ENCODE measurements at regions not wholly inside any gene's neighbourhood (a gene's known extent, or its start where the extent isn't known, plus 50 kb on each side); places are given as distances from the start of the nearest gene placed in this dataset.
"Not testable (repeated sequence)": the region's sequence is repeated elsewhere in the genome, so short reads cannot be mapped to it uniquely, and the experiment has no call there.

GRCh38 chr16:9647981-9648701, 534.1 kb downstream of the GRIN2A start:
- no peak for DNase-seq (ENCODE audit: low read depth)

- DNase-seq (ENCODE audit: low read depth): no peak
Observed at GRCh38 chr16:9650284-9650683, 531.9 kb downstream of the GRIN2A start.

GRCh38 chr16:9655051-9655450, 527.2 kb downstream of the GRIN2A start:
- no peak for DNase-seq (ENCODE audit: low read depth)

GRCh38 chr16:9657641-9658040, 524.6 kb downstream of the GRIN2A start:
- no peak for DNase-seq (ENCODE audit: low read depth)

- DNase-seq (ENCODE audit: low read depth): no peak
Observed at GRCh38 chr16:9658164-9658563, 524.1 kb downstream of the GRIN2A start.

GRCh38 chr16:9658586-9658985, 523.6 kb downstream of the GRIN2A start:
- DNase-seq (ENCODE audit: low read depth): no peak

- DNase-seq (ENCODE audit: low read depth): no peak
Observed at GRCh38 chr16:9660898-9661297, 521.3 kb downstream of the GRIN2A start.

- DNase-seq (ENCODE audit: low read depth): no peak
Observed at GRCh38 chr16:9661336-9662017, 520.8 kb downstream of the GRIN2A start.

- no peak for DNase-seq (ENCODE audit: low read depth)
Observed at GRCh38 chr16:9663588-9663987, 518.6 kb downstream of the GRIN2A start.

- no peak for DNase-seq (ENCODE audit: low read depth)
Observed at GRCh38 chr16:9665851-9666271, 516.4 kb downstream of the GRIN2A start.

GRCh38 chr16:9666834-9667480, 515.3 kb downstream of the GRIN2A start:
- DNase-seq (ENCODE audit: low read depth): no peak

GRCh38 chr16:9670033-9670432, 512.2 kb downstream of the GRIN2A start:
- no peak for DNase-seq (ENCODE audit: low read depth)

- DNase-seq (ENCODE audit: low read depth): not testable (repeated sequence)
Observed at GRCh38 chr16:9670616-9671015, 511.6 kb downstream of the GRIN2A start.

- DNase-seq (ENCODE audit: low read depth): not testable (repeated sequence)
Observed at GRCh38 chr16:9676560-9677300, 505.5 kb downstream of the GRIN2A start.

GRCh38 chr16:9677301-9677653, 505.0 kb downstream of the GRIN2A start:
- no peak for DNase-seq (ENCODE audit: low read depth)

GRCh38 chr16:9679213-9679767, 502.9 kb downstream of the GRIN2A start:
- no peak for DNase-seq (ENCODE audit: low read depth)

- DNase-seq (ENCODE audit: low read depth): no peak
Observed at GRCh38 chr16:9680019-9680655, 502.1 kb downstream of the GRIN2A start.

- no peak for DNase-seq (ENCODE audit: low read depth)
Observed at GRCh38 chr16:9680968-9681367, 501.3 kb downstream of the GRIN2A start.

- no peak for DNase-seq (ENCODE audit: low read depth)
Observed at GRCh38 chr16:9681508-9681907, 500.7 kb downstream of the GRIN2A start.

GRCh38 chr16:9682320-9682719, 499.9 kb downstream of the GRIN2A start:
- no peak for DNase-seq (ENCODE audit: low read depth)

GRCh38 chr16:9683677-9684076, 498.6 kb downstream of the GRIN2A start:
- no peak for DNase-seq (ENCODE audit: low read depth)

Measured in non-pigmented ciliary epithelial cell (primary cell).